MM.1S (cell line): ENCODE measurements at regions not wholly inside any gene's neighbourhood (a gene's known extent, or its start where the extent isn't known, plus 50 kb on each side); places are given as distances from the start of the nearest gene placed in this dataset.

Experiments used
- CTCF ChIP-seq: fragments of 300-600 bp; sonication (generic); IDR thresholded peaks from 2 replicates; pipeline ENCODE4 v1.5.1; 2016; ENCODE audit warnings: antibody characterized with exemption, low read length, mixed read lengths
- EZH2 ChIP-seq: fragments of 300-600 bp; sonication (generic); optimal IDR thresholded peaks from 2 replicates; pipeline ENCODE3; 2017; ENCODE audit warnings: low read depth, mild to moderate bottlenecking, antibody characterized with exemption, low read length, mixed read lengths
- EZH2phosphoT487 ChIP-seq: fragments of 300-600 bp; sonication (generic); IDR thresholded peaks from 2 replicates; pipeline ENCODE4 v1.6.1; 2018; ENCODE audit warnings: antibody characterized with exemption, low read length

GRCh38 chr12:30415777-30416176 is 279.9 kb downstream of the IPO8 start:
- TF ChIP-seq CTCF (no peak), EZH2 (no peak), EZH2phosphoT487 (no peak)
